ENCODE measurements at regions not wholly inside any gene's neighbourhood (a gene's known extent, or its start where the extent isn't known, plus 50 kb on each side); places are given as distances from the start of the nearest gene placed in this dataset.

DNA sequence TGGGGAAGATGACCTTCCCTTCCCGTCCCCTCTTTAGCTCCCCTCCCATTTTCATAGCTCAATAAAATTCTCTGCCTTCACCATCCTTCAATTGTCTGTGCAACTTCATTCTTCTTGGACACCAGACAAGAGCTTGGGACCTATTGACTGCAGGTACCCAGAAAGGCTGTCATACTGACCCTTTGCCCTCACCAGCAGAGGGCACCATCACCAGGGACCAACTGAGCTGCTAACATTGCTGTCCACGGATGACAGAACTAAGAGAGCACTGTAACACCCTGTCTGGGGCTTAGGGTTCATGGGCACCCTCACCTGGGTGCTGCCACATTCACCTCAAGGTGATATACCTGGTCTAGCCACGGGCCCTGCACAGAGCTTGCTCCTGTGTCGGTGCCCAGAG lies 141.3 kb upstream of the VCX3B start:
- ATAC-seq (no peak), DNase-seq (ENCODE audit: low read depth, low spot score) (no peak)
- CTCF ChIA-PET = no interaction called here
- H3K4me1 ChIP-seq (ENCODE audit: control insufficient read depth, insufficient read depth, low read length) = no peaks in the 10 kb centered on the region
- no TSS peak for BruUV-seq (replicated peaks)
- intact Hi-C loops (cut with micrococcal nuclease; ENCODE audit: unreplicated experiment) = no loop called here
- POLR2A ChIA-PET = no interaction called here
- in situ Hi-C loops (cut with HindIII; ENCODE audit: low pct_unique_long_range_greater_than_20kb, low sequenced_read_pairs) = no loop called here
- no peaks in the 10 kb centered on the region for H3K9me3 ChIP-seq (ENCODE audit: control insufficient read depth, insufficient read depth, low read depth, low read length)
- no peak overlapping the region for H3K4me3 ChIP-seq (ENCODE audit: low read depth in 2 of 2, low read length in 2 of 2)
- TF ChIP-seq SIN3A (IDR thresholded peaks at IDR 0.05; ENCODE audit: borderline replicate concordance, insufficient read depth, low read depth, low read length) (no peak), POLR2AphosphoS5 (IDR thresholded peaks at IDR 0.05; ENCODE audit: low read depth, low read length) (no peak), TCF7L2 (IDR thresholded peaks at IDR 0.05; ENCODE audit: low read depth, low read length) (no peak)
- TF ChIP-seq, protein P1, sequence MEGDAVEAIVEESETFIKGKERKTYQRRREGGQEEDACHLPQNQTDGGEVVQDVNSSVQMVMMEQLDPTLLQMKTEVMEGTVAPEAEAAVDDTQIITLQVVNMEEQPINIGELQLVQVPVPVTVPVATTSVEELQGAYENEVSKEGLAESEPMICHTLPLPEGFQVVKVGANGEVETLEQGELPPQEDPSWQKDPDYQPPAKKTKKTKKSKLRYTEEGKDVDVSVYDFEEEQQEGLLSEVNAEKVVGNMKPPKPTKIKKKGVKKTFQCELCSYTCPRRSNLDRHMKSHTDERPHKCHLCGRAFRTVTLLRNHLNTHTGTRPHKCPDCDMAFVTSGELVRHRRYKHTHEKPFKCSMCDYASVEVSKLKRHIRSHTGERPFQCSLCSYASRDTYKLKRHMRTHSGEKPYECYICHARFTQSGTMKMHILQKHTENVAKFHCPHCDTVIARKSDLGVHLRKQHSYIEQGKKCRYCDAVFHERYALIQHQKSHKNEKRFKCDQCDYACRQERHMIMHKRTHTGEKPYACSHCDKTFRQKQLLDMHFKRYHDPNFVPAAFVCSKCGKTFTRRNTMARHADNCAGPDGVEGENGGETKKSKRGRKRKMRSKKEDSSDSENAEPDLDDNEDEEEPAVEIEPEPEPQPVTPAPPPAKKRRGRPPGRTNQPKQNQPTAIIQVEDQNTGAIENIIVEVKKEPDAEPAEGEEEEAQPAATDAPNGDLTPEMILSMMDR (IDR thresholded peaks at IDR 0.05) = no peak
- TF ChIP-seq, protein P2, sequence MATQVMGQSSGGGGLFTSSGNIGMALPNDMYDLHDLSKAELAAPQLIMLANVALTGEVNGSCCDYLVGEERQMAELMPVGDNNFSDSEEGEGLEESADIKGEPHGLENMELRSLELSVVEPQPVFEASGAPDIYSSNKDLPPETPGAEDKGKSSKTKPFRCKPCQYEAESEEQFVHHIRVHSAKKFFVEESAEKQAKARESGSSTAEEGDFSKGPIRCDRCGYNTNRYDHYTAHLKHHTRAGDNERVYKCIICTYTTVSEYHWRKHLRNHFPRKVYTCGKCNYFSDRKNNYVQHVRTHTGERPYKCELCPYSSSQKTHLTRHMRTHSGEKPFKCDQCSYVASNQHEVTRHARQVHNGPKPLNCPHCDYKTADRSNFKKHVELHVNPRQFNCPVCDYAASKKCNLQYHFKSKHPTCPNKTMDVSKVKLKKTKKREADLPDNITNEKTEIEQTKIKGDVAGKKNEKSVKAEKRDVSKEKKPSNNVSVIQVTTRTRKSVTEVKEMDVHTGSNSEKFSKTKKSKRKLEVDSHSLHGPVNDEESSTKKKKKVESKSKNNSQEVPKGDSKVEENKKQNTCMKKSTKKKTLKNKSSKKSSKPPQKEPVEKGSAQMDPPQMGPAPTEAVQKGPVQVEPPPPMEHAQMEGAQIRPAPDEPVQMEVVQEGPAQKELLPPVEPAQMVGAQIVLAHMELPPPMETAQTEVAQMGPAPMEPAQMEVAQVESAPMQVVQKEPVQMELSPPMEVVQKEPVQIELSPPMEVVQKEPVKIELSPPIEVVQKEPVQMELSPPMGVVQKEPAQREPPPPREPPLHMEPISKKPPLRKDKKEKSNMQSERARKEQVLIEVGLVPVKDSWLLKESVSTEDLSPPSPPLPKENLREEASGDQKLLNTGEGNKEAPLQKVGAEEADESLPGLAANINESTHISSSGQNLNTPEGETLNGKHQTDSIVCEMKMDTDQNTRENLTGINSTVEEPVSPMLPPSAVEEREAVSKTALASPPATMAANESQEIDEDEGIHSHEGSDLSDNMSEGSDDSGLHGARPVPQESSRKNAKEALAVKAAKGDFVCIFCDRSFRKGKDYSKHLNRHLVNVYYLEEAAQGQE (IDR thresholded peaks at IDR 0.05; ENCODE audit: insufficient read depth in 1 of 2, low read depth in 2 of 2, low read length in 1 of 2) = no peak
- H3K27me3 ChIP-seq (ENCODE audit: control insufficient read depth, insufficient read depth, low read length) = no peaks in the 10 kb centered on the region
- H3K27ac ChIP-seq (ENCODE audit: low read length) = no peak overlapping the region
- no peaks in the 10 kb centered on the region for H3K36me3 ChIP-seq (ENCODE audit: control insufficient read depth, insufficient read depth, low read length)

DNA sequence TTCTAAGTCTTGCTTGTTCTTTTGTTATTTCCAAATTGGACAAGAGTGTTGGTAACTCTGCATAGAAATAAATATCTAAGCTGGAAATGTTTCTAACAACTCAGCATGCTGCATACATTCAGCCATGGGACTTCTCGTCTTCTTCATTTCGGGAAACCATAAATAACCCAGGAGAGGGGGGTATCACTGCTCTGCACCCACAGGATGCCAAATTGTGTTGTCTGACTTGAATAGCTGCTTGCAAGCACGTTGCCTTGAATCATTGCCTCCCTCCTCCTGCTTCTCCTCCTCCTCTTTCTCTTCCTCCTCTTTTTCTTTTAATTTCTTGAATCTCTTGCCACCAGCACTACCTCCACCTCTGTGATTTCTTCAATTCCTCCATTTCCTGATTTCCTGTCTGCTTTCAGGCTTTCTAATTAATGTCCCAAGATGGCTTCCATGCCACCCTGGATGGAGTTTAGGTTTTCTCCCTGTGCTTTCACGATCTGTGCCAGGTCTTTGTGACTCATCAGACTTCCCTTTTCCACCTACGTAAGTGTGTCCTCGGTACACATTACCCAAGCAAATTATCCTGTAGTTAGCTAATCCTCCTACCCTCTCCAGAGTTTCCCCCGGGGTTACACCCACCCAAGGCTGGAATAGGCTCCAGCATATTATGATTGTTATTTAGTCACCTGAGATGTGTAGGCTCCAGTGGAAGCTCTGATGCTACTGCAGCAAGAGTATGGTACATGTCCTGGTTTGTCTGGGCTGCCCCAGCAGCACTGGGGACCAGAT lies 122.6 kb upstream of the VCX3B start:
- Histone ChIP-seq H3K4me1 (ENCODE audit: control insufficient read depth, insufficient read depth, low read length) (no peaks in the 10 kb centered on the region), H3K9me3 (ENCODE audit: control insufficient read depth, insufficient read depth, low read depth, low read length) (no peaks in the 10 kb centered on the region), H3K27me3 (ENCODE audit: control insufficient read depth, insufficient read depth, low read length) (no peaks in the 10 kb centered on the region), H3K27ac (ENCODE audit: low read length) (no peak overlapping the region), H3K36me3 (ENCODE audit: control insufficient read depth, insufficient read depth, low read length) (no peaks in the 10 kb centered on the region), H3K4me3 (ENCODE audit: low read depth in 2 of 2, low read length in 2 of 2) (no peak overlapping the region)
- no peak for ATAC-seq
- ChIA-PET CTCF (no interaction called here), POLR2A (no interaction called here)
- in situ Hi-C loops (cut with HindIII; ENCODE audit: low pct_unique_long_range_greater_than_20kb, low sequenced_read_pairs) (no loop called here), intact Hi-C loops (cut with micrococcal nuclease; ENCODE audit: unreplicated experiment) (no loop called here)
- TF ChIP-seq, protein P2 (IDR thresholded peaks at IDR 0.05; ENCODE audit: insufficient read depth in 1 of 2, low read depth in 2 of 2, low read length in 1 of 2) = no peak
- TF ChIP-seq TCF7L2 (IDR thresholded peaks at IDR 0.05; ENCODE audit: low read depth, low read length) (no peak), POLR2AphosphoS5 (IDR thresholded peaks at IDR 0.05; ENCODE audit: low read depth, low read length) (no peak), SIN3A (IDR thresholded peaks at IDR 0.05; ENCODE audit: borderline replicate concordance, insufficient read depth, low read depth, low read length) (no peak)
- TF ChIP-seq, protein P1 (IDR thresholded peaks at IDR 0.05) = no peak
- no peak for DNase-seq (ENCODE audit: low read depth, low spot score)
- BruUV-seq (replicated peaks) = no TSS peak

All from Panc1 (cell line).